Transverse colon (tissue), 4 donors: ENCODE measurements at regions not wholly inside any gene's neighbourhood (a gene's known extent, or its start where the extent isn't known, plus 50 kb on each side); places are given as distances from the start of the nearest gene placed in this dataset.

ENCODE experiments used
- POLR2A ChIP-seq: fragments of 450-650 bp; IDR thresholded peaks from one replicate; pipeline ENCODE4 v1.6.1; 2016; ENCODE audit warnings: antibody characterized with exemption, mild to moderate bottlenecking, moderate library complexity
- POLR2AphosphoS5 ChIP-seq, 3 donors: sonication (generic); formaldehyde crosslinking; IDR thresholded peaks; one replicate each; pipeline ENCODE4 v1.6.1; 2016; ENCODE audit warnings: antibody characterized with exemption in 3 of 3
- TF ChIP-seq, protein P1 (sequence below), 5 experiments: fragments of 200-600 bp in 3 of 5; fragments of 450-650 bp in 2 of 5; sonication (generic) in 3 of 5; IDR thresholded peaks; 1 replicate in 2 of 5; 2 replicates in 3 of 5; pipeline ENCODE4 v1.5.1; 2016 to 2017; ENCODE audit warnings: antibody characterized with exemption in 5 of 5, inconsistent platforms in 3 of 5, mild to moderate bottlenecking in 2 of 5, moderate library complexity in 1 of 5

- TF ChIP-seq POLR2A (no peak), POLR2AphosphoS5 (IDR thresholded peaks at IDR 0.05) (no peak)
- TF ChIP-seq, protein P1, sequence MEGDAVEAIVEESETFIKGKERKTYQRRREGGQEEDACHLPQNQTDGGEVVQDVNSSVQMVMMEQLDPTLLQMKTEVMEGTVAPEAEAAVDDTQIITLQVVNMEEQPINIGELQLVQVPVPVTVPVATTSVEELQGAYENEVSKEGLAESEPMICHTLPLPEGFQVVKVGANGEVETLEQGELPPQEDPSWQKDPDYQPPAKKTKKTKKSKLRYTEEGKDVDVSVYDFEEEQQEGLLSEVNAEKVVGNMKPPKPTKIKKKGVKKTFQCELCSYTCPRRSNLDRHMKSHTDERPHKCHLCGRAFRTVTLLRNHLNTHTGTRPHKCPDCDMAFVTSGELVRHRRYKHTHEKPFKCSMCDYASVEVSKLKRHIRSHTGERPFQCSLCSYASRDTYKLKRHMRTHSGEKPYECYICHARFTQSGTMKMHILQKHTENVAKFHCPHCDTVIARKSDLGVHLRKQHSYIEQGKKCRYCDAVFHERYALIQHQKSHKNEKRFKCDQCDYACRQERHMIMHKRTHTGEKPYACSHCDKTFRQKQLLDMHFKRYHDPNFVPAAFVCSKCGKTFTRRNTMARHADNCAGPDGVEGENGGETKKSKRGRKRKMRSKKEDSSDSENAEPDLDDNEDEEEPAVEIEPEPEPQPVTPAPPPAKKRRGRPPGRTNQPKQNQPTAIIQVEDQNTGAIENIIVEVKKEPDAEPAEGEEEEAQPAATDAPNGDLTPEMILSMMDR (IDR thresholded peaks at IDR 0.05) = no peak
Observed at GRCh38 chr2:30351116-30351515, 95.9 kb upstream of the LCLAT1 start.
